NCI-H226 (cell line): ENCODE measurements at regions not wholly inside any gene's neighbourhood (a gene's known extent, or its start where the extent isn't known, plus 50 kb on each side); places are given as distances from the start of the nearest gene placed in this dataset.
A peak's percentile ranks its signal among the peaks of the same experiment; 100 is the strongest.
"Not testable (repeated sequence)": the region's sequence is repeated elsewhere in the genome, so short reads cannot be mapped to it uniquely, and the experiment has no call there.

Experiments
- DNase-seq: peaks from one replicate; pipeline ENCODE4 v3.0.0-alpha.2; 2015

- DNase-seq, result no peak
Measured at GRCh38 chr2:187686416-187687024, 132.3 kb upstream of the TFPI start.

DNA sequence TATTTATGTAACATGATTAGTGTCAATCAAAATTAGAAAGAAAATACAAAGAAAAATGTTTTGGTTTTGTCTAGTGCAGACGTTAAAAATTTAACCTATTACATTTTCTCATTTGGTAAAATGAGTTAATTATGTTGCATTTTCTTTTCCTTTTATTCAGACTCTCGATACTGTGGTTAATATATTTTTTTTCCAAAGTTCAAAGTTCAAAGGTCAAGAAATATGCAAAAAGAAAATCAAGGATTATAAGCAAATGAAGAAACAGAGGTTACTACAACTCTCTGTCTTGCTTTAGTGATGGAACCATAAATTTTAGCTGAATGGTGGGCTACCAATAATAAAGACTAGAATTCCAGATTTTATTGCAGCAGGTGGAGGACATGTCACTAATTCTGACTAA, 133.3 kb upstream of the TFPI start:
- no peak for DNase-seq

DNA sequence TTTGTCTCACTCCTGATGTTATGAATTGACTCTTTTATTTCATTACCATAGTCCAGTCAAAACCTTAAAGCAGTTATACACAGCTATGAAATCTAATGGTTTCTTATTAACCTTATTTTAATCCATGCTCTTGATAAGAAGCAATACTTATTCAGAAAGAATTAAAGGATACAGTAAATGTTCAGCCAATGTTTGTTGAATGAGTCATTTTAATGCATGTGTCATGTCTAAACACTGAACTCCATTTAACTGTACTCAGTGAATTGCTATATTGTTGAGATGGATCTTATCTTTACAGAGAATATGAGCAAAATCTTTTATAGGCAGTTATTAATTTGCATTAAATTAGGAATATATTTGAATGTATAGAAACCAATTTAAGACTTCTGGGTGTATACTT, 135.1 kb upstream of the TFPI start:
- peak; percentile 33 for DNase-seq

GRCh38 chr2:187693923-187694322, 139.7 kb upstream of the TFPI start:
- DNase-seq, result no peak

GRCh38 chr2:187696644-187697043, 142.4 kb upstream of the TFPI start:
- DNase-seq, result not testable (repeated sequence)

DNA sequence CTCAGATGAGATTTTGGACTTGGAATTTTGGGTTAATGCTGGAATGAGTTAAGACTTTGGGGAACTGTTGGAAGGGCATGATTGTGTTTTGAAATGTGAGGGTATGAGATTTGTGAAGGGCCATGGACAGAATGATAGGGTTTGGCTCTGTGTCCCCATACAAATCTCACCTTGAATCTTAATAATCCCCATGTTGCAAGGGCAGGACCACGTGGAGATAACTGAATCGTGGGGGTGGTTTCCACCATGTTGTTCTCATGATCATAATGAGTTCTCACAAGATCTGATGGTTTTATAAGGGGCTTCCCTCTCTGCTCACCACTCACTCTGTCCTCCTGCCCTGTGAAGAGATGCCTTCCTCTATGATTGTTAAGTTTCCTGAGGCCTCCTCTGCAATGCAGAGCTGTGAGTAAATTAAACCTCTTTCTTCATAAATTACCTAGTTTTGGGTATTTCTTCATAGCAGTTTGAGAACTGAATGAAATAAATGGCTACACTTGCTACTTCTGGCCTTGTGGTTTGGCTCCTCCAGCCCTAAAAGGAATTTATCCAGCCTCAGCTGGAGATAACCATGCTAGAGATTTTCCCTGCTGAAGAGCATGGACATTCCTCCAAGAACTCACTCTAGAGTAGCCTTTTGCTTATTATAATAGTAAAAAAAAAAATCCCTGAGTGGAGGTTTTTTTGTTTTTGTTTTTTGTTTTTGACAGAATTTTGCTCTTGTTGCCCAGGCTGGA, 144.3 kb upstream of the TFPI start:
- DNase-seq, result no peak

GRCh38 chr2:187702157-187702556, 147.9 kb upstream of the TFPI start:
- DNase-seq, result no peak

DNA sequence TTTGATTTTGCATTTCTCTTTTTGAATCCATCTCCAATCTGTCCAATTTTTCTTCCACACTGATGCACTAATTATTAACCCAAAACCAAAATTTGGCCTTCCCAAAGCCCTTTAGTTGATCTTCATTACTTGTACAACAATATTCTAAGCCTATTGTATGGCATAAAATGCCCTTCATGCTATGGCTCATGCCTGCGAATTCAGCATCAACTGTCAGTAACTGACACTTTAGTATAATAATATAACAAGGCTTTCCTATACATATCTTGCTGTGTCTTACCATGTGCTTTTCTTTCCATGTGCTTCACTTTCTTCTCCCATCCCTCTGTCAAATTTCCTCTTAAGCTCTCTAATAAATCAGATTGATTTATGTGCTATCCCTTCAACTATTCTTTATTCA, 154.0 kb upstream of the TFPI start:
- no peak for DNase-seq

- no peak for DNase-seq
Measured at GRCh38 chr2:187709065-187709464, 154.8 kb upstream of the TFPI start.

- DNase-seq, result no peak
Measured at GRCh38 chr2:187710791-187711521, 156.7 kb upstream of the TFPI start.

- DNase-seq, result no peak
Measured at GRCh38 chr2:187715590-187715989, 161.4 kb upstream of the TFPI start.

- no peak for DNase-seq
Measured at GRCh38 chr2:187716301-187716700, 162.1 kb upstream of the TFPI start.

DNA sequence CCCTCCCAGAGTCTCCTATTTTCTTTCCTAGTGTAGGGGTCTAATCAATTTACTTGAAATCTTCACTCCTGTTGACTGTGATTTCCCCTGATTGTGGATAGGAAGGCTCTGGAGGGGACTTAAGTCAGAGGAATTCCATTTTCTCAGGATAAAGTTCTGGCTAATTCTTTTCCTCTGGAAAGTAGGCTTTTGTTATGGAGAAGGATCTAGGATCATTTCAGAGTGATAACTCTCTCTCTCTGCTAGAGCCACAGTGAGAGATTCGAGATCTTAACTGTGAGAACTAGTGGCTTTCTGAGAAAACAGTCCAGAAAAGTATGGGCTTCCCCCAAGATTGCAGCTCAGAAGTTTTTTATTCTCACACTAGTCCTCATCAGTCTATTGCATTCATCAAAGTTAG, 163.9 kb upstream of the TFPI start:
- no peak for DNase-seq

DNA sequence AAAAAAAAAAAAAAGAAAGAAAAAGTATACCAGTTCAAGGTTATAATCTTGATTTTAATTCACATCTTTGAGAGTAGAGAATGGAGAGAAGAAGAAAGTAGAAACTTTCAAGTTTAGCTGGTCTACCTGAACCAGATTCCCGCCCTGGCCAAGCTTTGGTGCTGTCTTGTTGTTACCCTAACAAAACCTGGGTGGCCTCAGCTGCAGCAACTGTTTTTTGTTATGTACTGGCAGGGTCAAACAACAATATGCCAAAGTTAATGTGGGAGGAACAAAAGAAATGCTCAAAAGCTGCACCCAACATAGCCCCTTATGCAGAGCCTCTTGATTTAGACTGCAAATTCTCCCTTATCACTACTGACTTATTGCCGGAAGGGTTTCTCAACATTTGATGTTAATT, 165.3 kb upstream of the TFPI start:
- DNase-seq, result no peak

GRCh38 chr2:187748958-187749357, 194.7 kb upstream of the TFPI start:
- DNase-seq, result no peak

DNA sequence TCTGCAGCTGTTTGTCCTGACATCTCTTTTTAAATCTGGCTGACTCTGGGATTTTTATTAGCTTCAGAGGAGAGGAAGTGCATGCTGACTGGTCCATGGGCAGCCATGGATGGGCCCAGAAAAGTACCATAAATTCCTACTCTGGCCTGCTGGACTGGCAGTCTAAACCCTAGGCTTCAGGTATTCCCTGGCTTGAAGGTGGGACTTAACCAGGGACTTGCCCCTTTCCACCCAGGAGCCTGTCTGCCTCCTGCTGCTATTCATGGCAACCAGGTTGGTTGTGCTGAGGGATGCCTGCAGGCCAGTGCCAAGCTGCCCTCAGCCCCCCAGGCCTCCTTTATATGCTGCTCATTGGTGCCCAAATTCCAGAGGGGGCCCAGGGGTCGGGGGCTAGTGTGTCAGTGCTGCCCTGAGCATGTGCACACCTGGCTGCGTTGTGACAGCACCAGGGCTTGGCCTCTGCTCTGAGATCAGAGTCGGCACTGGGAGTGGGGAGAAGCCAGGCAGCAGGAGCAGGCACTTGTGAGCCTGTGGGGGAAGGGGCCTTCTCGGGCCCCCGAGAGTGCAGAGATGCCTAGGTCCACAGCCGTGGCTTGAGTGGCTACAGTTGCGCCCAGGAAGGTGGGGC, 195.7 kb upstream of the TFPI start:
- DNase-seq, result no peak

DNA sequence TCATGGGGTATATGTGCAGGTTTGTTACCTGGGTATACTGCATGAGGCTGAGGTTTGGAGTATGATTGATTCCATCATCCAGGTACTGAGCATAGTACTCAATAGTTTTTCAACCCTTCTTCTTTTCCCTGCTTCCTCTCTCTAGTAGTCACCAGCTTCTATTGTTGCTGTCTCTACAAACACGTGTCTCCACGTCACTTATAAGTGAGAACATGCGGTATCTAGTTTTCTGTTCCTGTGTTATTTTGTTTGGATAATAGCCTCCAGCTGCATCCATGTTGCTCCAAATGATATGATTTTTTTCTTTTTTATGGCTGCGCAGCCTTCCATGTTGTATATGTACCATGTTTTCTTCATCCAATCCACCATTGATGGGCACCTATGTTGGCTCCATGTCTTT, 214.8 kb upstream of the TFPI start:
- no peak for DNase-seq

- no peak for DNase-seq
Measured at GRCh38 chr2:187769437-187769836, 215.2 kb upstream of the TFPI start.

GRCh38 chr2:187774551-187775071, 220.4 kb upstream of the TFPI start:
- DNase-seq, result peak; percentile 20

DNA sequence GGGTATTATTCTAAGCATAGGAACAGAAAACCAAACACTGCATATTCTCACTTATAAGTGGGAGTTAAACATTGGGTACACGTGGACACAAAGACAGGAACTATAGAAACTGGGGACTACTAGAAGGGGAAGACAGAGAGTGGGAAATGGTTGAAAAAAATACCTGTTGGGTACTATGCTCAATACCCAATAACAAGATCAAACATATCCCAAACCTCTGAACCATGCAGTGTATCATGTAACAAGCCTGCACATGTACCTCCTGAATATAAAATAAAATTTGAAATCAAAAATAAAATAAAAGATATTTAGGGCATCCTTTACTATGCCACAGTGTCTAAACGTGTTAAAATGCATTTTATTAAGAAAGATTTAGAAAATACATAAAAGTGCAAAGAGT, 221.0 kb upstream of the TFPI start:
- no peak for DNase-seq

DNA sequence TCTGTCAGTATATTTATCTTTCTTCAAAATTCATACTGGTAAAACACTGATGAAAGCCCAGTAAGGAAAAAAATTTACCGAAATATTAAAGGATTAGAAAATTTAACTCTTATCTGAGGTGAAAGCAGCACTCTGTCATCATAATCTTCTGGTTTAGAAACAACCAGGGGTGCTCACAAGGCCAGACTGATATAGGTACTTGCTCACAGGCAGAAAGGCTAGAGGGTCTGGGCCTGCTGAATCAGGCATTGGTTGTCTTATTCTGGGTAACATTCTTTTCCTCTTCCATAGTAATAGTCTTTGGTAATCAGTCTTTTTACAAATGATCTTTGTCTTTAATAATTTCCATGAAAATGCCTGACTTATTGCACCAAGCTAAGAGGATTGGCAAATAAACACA, 221.4 kb upstream of the TFPI start:
- peak; percentile 32 for DNase-seq

DNA sequence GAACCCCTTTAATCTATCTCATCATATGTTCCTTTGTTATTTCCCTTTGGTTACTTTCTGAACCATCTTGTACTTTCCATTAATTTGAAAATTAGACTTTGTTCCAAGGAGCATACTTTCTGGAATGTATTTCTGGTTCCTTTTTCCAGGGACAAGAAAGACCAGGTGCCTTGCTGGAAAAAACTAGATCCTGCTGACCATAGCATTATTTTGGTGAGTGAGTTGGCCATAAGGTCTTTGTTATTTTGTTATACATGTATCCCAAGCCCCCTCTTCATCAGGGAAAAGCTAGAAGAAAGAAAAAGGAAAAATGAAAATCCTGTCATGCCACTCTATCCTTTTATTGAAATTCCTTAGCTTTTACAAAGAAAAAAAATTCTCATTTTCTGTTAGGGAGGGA, 228.1 kb upstream of the TFPI start:
- DNase-seq, result no peak

DNA sequence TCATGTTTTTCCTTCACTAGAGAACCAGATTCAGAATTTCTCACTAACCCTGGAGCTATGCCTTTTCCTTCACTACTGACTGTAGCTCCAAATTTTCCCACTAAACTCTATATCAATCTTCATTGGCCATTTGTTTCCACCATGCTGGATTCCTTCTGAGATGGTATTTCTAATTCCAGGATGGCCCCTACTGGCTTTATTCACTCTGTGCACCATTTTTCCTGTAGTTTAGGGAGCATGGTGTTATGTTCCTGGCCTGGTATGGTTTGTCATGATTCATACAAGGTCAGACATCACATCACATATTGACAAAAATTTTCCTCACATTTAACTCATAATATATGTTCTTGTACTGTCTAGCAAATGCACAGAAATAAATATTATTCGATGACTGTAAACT, 229.2 kb upstream of the TFPI start:
- no peak for DNase-seq

- DNase-seq, result not testable (repeated sequence)
Measured at GRCh38 chr2:187784138-187784537, 229.9 kb upstream of the TFPI start.
